ENCODE measurements at regions not wholly inside any gene's neighbourhood (a gene's known extent, or its start where the extent isn't known, plus 50 kb on each side); places are given as distances from the start of the nearest gene placed in this dataset.
"Not testable (repeated sequence)": the region's sequence is repeated elsewhere in the genome, so short reads cannot be mapped to it uniquely, and the experiment has no call there.

DNA sequence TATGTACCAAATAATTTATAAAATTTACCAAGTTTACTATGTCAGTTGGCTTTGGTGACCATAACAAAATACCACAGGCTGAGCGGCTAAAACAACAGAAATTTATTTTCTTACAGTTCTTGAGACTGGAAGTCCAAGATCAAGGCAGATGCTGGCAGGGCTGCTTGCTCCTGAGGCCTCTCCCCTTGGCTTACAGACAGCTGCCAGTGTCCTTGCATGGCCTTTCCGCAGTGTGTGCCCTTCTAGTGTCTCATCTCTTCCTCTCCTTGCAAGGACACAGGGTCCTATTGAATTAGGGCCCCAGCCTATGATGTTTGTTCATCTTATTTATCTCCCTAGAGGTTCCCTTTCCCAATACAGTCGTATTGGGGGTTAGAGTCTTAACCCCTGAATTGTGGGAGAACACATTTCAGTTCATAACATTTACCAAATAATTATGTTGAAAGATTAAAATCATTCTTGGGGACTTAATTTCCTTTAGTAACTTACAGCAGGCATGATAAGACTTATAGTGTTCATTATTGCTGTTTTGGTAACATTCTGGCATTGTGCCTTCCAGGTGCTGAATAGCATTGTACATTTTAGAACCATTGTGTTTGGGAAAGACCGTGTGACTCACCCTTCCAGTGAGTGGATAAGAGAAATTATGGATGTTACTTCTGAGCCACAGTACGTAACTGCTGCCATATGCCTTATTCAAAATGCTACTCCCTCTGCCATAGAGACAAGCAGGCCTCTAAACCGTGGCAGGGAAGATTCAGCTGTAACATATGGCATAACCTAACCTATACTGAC, 317.5 kb downstream of the TMX3 start:
- H3K4me3 ChIP-seq (ENCODE audit: low read depth, low read length) = no peak overlapping the region
- TF ChIP-seq, protein P1, sequence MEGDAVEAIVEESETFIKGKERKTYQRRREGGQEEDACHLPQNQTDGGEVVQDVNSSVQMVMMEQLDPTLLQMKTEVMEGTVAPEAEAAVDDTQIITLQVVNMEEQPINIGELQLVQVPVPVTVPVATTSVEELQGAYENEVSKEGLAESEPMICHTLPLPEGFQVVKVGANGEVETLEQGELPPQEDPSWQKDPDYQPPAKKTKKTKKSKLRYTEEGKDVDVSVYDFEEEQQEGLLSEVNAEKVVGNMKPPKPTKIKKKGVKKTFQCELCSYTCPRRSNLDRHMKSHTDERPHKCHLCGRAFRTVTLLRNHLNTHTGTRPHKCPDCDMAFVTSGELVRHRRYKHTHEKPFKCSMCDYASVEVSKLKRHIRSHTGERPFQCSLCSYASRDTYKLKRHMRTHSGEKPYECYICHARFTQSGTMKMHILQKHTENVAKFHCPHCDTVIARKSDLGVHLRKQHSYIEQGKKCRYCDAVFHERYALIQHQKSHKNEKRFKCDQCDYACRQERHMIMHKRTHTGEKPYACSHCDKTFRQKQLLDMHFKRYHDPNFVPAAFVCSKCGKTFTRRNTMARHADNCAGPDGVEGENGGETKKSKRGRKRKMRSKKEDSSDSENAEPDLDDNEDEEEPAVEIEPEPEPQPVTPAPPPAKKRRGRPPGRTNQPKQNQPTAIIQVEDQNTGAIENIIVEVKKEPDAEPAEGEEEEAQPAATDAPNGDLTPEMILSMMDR (IDR thresholded peaks at IDR 0.05; ENCODE audit: low read depth, low read length, missing control alignments) = no peak
- no peak for DNase-seq (ENCODE audit: low read depth)

DNA sequence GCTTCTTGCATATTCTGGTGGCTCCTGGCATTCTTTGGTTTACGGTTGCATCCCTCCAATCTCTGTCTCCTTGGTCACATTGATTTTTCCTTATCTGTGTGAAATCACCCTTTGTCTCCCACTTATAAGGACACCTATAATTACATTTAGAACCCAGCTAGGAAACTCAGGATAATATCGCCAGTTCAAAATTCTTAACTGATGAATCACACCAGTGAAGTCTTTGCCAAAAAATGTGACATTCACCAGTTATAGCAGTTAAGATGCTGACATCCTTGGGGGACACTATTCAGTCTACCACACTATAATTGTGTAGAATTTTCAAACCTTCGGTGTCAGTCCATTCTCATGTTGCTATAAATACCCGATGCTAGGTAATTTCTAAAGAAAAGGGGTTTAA, 320.2 kb downstream of the TMX3 start:
- TF ChIP-seq, protein P1 (IDR thresholded peaks at IDR 0.05; ENCODE audit: low read depth, low read length, missing control alignments) = no peak
- no peak overlapping the region for H3K4me3 ChIP-seq (ENCODE audit: low read depth, low read length)
- no peak for DNase-seq (ENCODE audit: low read depth)

DNA sequence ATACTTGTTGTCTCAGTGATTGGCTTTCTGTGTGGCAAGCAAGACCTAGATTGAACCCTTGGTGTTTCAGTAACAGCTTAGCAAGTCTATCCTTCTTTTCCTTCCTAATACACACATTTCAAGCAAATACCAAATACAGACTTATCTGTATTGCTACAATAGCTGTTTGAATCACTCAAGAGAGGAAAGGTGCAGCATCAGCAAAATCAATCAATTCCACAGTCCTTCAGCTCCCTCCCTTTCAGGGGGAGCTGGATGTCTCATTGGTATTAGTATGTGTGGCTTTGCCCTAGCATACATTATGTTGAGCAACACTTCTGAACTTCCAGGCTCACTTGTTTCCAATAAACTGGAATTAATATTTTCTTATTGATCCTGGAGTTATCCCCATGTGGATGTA, 323.1 kb downstream of the TMX3 start:
- TF ChIP-seq, protein P1 (IDR thresholded peaks at IDR 0.05; ENCODE audit: low read depth, low read length, missing control alignments) = no peak
- H3K4me3 ChIP-seq (ENCODE audit: low read depth, low read length) = no peak overlapping the region
- no peak for DNase-seq (ENCODE audit: low read depth)

DNA sequence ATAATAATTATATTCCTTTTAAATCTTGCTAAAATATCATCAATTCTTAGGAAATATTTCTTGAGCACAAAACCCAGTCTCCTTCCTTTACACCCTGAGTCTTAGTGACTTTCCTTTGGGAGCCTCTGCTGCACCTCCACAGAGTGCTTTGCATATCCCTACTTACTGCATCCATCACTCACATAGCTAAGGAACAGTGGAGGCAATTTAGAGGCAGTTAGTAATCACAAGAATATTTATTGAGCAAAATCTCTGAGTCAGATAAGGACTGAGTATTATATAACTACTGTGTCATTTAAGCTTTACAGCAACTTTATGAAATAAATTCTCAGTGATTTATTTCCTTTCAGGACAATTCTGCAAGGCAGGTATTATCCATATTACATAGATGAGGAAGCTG, 327.7 kb downstream of the TMX3 start:
- no peak overlapping the region for H3K4me3 ChIP-seq (ENCODE audit: low read depth, low read length)
- TF ChIP-seq, protein P1 (IDR thresholded peaks at IDR 0.05; ENCODE audit: low read depth, low read length, missing control alignments) = no peak
- DNase-seq (ENCODE audit: low read depth) = no peak

DNA sequence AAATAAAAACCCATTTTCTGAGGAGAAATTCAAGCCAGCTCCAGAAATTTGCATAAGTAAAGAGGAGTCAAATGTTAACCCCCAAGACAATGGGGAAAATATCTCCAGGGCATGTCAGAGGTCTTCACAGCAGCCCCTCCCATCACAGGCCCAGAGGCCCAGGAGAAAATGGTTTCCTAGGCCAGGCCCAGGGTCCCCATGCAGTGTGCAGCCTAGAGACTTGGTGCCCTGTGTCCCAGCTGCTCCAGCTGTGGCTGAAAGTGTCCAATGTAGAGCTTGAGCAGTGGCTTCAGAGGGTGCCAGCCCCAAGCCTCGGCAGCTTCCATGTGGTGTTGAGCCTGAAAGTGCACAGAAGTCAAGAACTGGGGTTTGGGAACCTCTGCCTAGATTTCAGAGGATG, 330.9 kb downstream of the TMX3 start:
- not testable (repeated sequence) for H3K4me3 ChIP-seq (ENCODE audit: low read depth, low read length); DNase-seq (ENCODE audit: low read depth)

DNA sequence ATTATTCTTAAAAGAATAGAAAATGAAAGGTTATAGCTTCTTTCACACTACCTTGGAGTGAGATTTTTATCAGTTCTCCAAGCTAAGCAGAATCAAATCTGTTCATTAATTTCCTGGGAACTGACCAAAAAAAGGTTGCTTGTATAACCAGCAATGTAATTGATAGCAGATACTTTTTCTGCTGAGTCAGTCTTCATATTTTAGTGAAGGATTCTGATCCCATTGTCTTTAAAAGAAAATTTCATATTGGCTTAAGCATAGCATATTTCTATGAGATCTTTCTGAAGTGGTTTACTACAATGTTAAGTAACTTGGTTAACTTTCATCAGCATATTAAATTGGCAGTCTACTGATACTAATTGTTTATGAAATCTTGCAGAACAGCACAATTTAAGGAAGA, 338.0 kb downstream of the TMX3 start:
- DNase-seq (ENCODE audit: low read depth) = no peak
- TF ChIP-seq, protein P1 (IDR thresholded peaks at IDR 0.05; ENCODE audit: low read depth, low read length, missing control alignments) = no peak
- H3K4me3 ChIP-seq (ENCODE audit: low read depth, low read length) = no peak overlapping the region

DNA sequence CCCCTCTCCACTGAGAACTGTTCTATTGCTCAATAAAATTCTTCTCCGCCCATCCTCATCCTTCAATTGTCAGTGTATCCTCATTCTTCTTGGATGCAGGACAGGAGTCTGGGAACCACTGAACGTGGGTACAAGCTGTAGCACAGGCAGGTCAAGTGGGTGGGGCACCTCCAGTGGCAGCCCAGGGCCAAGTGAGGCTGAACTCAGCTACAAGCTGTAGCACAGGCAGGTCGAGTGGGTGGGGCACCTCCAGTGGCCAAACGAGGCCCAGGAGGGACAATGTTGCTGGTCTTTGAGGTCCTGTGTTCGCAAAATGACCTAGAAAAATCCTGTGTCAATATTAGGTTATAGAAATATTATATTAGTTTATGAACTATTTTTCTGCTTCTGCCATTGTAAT, 352.0 kb downstream of the TMX3 start:
- no peak for DNase-seq (ENCODE audit: low read depth)
- no peak overlapping the region for H3K4me3 ChIP-seq (ENCODE audit: low read depth, low read length)
- TF ChIP-seq, protein P1 (IDR thresholded peaks at IDR 0.05; ENCODE audit: low read depth, low read length, missing control alignments) = no peak
